AG04449 (cell line): ENCODE measurements at regions not wholly inside any gene's neighbourhood (a gene's known extent, or its start where the extent isn't known, plus 50 kb on each side); places are given as distances from the start of the nearest gene placed in this dataset.

Experiments
- CTCF ChIA-PET: fragments of 350-600 bp; formaldehyde crosslinking; extraction: SDS; loops from one replicate; lab custom pipeline; 2021; ENCODE audit warnings: antibody characterized with exemption; lab: Yijun Ruan, JAX
- POLR2A ChIA-PET: fragments of 400-600, 350-600 bp; formaldehyde crosslinking; extraction: SDS; loops from one replicate; lab custom pipeline; 2020; ENCODE audit warnings: antibody characterized with exemption, inconsistent platforms; lab: Yijun Ruan, JAX
- DNase-seq: peaks from one replicate; pipeline ENCODE4 v3.0.0-alpha.2; 2010; ENCODE audit warnings: low read depth, low spot score
- H3K4me3 ChIP-seq: 2 replicates; pipeline ENCODE4 v1.5.1; 2011; ENCODE audit warnings: low read depth, mild to moderate bottlenecking, control low read depth, low read length
- CTCF ChIP-seq: IDR thresholded peaks from one replicate; pipeline ENCODE4 v1.5.1; 2011; ENCODE audit warnings: mild to moderate bottlenecking, moderate library complexity, low read length, control low read depth, inconsistent platforms; ENCODE audit not compliant: insufficient read depth; ENCODE audit errors: missing control alignments

DNA sequence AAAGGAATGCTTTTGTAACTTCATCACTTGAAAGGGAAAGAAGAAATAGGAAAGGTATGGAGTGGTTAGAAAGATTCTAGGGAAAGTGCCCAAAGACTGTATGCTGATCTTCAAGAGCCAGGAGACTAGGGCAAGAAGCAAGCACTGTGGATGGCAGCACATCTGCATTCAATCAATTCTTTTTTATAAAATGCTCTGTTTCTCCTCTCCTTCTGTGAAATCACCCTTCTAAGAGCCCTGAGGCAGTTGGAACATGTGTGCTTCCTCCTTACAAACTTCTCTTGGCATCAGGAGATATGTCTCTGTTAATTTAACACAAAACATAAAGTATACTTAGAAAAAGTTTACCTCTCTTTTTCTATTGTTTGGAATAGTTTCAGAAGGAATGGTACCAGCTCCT is 1162.2 kb upstream of the GJE1 start:
- DNase-seq: no peak
- ChIA-PET POLR2A (no interaction called here), CTCF (no interaction called here)
- no peak overlapping the region for H3K4me3 ChIP-seq
- no peak for TF ChIP-seq CTCF

DNA sequence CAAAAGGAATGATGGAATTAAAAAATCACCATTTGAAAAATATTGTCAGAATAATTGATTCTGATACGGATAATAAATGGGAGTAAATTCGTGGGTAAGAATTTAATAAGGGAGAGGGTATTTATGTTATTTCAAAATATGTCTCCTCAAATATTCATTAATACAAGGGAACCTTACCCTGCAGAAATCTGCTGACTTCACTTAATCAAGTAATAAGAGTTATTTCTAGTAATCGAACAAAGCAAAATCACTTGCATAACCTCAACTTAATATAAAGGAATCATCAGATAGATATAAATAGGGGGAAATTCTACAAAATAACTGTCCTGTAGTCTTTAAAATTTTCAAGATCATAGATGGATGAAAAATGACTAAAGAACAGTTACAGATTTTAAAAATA is 1164.7 kb upstream of the GJE1 start:
- ChIA-PET POLR2A (no interaction called here), CTCF (interaction anchor here (0.6 kb wide), 1 partner anchor 59 kb away, joined by 3 read pairs; no protein-coding TSS in a partner anchor)
- no peak for TF ChIP-seq CTCF
- no peak overlapping the region for H3K4me3 ChIP-seq
- no peak for DNase-seq

DNA sequence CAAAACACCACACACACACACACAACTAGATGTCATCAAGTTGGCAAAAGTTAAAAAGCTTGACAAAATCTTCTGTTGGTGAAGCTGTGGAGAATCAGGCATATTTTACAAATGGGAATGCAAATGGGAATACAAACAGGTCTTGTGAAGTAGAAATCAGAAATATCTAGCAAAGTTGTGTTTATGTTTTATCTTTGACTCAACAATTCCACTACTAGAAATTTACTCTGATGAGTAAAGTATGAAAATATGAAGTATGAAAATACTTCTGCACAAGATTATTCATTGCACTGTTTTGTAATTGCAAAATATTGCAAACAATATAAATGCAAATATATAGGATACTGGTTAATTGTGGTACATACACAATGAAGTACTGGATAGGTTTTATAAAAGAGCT is 1166.0 kb upstream of the GJE1 start:
- ChIA-PET POLR2A (no interaction called here), CTCF (no interaction called here)
- DNase-seq: no peak
- no peak for TF ChIP-seq CTCF
- H3K4me3 ChIP-seq: no peak overlapping the region

DNA sequence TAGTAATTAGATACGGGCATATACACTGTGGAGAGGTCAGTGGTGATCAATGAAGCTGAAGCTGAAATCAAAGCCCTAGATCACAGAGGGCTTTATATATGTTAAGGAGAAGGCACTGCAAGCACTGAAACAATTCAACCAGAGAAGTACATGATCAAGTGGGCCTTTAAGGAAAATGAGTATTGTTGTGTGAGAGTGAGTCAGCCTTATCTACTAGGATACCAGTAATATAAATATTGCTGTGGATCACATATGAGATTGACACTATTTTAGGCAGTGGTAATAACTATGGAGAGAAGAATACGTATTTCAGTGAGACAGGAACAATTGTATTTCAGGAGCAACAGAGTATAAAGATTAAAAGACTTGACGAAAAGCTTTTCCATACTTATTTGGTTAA is 1172.2 kb upstream of the GJE1 start:
- no peak for DNase-seq
- H3K4me3 ChIP-seq: no peak overlapping the region
- CTCF ChIA-PET: no interaction called here
- POLR2A ChIA-PET: no interaction called here
- TF ChIP-seq CTCF: no peak

DNA sequence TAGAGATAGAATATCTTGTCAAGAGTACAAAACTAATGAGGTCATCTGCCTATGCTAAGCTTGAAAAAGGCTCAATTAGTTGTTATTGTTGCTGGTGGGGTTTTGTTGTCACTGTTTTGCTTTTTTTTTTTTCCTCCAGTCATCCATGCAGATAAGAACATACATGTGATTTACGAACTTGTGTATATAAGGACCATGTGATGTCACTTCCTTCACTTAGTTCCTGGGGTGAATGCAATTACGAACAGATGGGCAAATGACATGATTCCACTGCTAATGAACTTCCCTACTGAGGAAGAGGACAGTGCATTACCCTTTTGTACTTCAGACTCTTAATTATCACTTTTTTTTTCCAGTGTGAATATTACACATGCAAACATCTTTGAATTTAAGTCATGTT is 1175.3 kb upstream of the GJE1 start:
- CTCF ChIA-PET: no interaction called here
- no peak for DNase-seq
- TF ChIP-seq CTCF: no peak
- POLR2A ChIA-PET: no interaction called here
- H3K4me3 ChIP-seq: no peak overlapping the region

GRCh38 chr6:140956571-140957369 is 1176.0 kb upstream of the GJE1 start:
- POLR2A ChIA-PET: no interaction called here

More at GRCh38 chr6:140956571-140957369, 1176.0 kb upstream of the GJE1 start:
- no peak for DNase-seq
- CTCF ChIA-PET: no interaction called here
- TF ChIP-seq CTCF: no peak
- H3K4me3 ChIP-seq: no peak overlapping the region
